Pancreas (tissue), 10 donors: ENCODE measurements at regions not wholly inside any gene's neighbourhood (a gene's known extent, or its start where the extent isn't known, plus 50 kb on each side); places are given as distances from the start of the nearest gene placed in this dataset.

ENCODE experiments used
- ATAC-seq, 4 donors: fragments of 200-7000 bp; cut with Tn5 transposase; one replicate each; pipeline versions ENCODE4 v1.8.0 to v1.9.1; 2020; ENCODE audit warnings: mild to moderate bottlenecking in 4 of 4, moderate library complexity in 4 of 4
- DNase-seq, 6 donors: peaks; one replicate each; pipeline ENCODE4 v3.0.0-alpha.2; 2020
- FAIRE-seq: peaks from 2 replicates; lab custom pipeline; 2012; peaks lifted over from hg19 to GRCh38; lab: Jason Lieb, UNC
- H3K27ac ChIP-seq, 4 donors: fragments of 200-600 bp; sonication (generic); 1 replicate in 3 of 4; 2 replicates in 1 of 4; pipeline versions ENCODE4 v1.5.0 to v1.8.0; 2020
- H3K27me3 ChIP-seq, 4 donors: fragments of 200-600 bp; one replicate each; pipeline ENCODE4 v1.8.0; 2021
- H3K36me3 ChIP-seq, 3 donors: fragments of 200-600 bp; sonication (generic) in 1 of 3; one replicate each; pipeline versions ENCODE4 v1.5.0 to v1.8.0; 2020 to 2021
- H3K4me1 ChIP-seq, 3 donors: fragments of 200-600 bp; one replicate each; pipeline ENCODE4 v1.8.0; 2021
- H3K4me3 ChIP-seq, 4 donors: fragments of 200-600 bp; sonication (generic) in 2 of 4; one replicate each; pipeline versions ENCODE4 v1.5.0 to v1.8.0; 2020 to 2021
- H3K9me3 ChIP-seq, 4 donors: fragments of 200-600 bp; one replicate each; pipeline ENCODE4 v1.8.0; 2021
- CTCF ChIP-seq, 4 donors: fragments of 200-600 bp; sonication (generic) in 3 of 4; IDR thresholded peaks; one replicate each; pipeline versions ENCODE4 v1.5.0 to v1.8.0; 2021; ENCODE audit warnings: antibody characterized with exemption in 4 of 4
- WGBS, 2 donors: extraction: QIAGEN DNeasy Blood & Tissue Kit; methylation state at CpG; one replicate each; pipeline ENCODE4 v1.1.7; 2013; 5-methylcytosine and 5-hydroxymethylcytosine counted together
- intact Hi-C, 3 donors: fragments of 100-400 bp; cut with DNase I; formaldehyde crosslinking; loops; one replicate each; pipeline versions ENCODE4 v1.11.1 to v1.14.2; 2022
- donor health status: healthy with polysubstance abuse.
- donor health status: DM: no; HTN: no; CAD: no; lungs with moderate emphysema.
- donor health status: DM: no; HTN: no; CAD: no.
- donor health status: control.
- donor health status: control.
- donor health status: Bipolar disorder and iron deficiency.
- donor health status: DM: yes; HTN: yes; CAD: no.
- donor health status: DM: no; HTN: no; CAD: no.
- donor health status: DM: no; HTN: no; CAD: no.
- donor health status: DM: yes; HTN: yes; CAD: no.

- no peaks in the 10 kb centered on the region for H3K27me3 ChIP-seq
- intact Hi-C loops = no loop called here
- FAIRE-seq (no peak), DNase-seq (no peak), ATAC-seq (no peak)
- no peaks in the 10 kb centered on the region for H3K36me3 ChIP-seq
- no peak overlapping the region for H3K4me3 ChIP-seq
- H3K4me1 ChIP-seq = no peaks in the 10 kb centered on the region
- TF ChIP-seq CTCF (IDR thresholded peaks at IDR 0.05) = no peak
- no peak overlapping the region for H3K27ac ChIP-seq
- H3K9me3 ChIP-seq = no peaks in the 10 kb centered on the region
Measured at GRCh38 chr7:73968487-73968886, 59.5 kb upstream of the ELN start.

GRCh38 chr7:73969991-73970390 is 58.0 kb upstream of the ELN start:
- Histone ChIP-seq H3K36me3 (no peaks in the 10 kb centered on the region), H3K27ac (no peak overlapping the region), H3K9me3 (no peaks in the 10 kb centered on the region), H3K4me1 (no peaks in the 10 kb centered on the region), H3K4me3 (no peak overlapping the region), H3K27me3 (no peaks in the 10 kb centered on the region)
- intact Hi-C loops = no loop called here
- FAIRE-seq = no peak
- ATAC-seq = no peak
- 85 to 89% methylated on average over 4 of the region's 4 CpGs for WGBS, 2 donors
- DNase-seq = no peak
- no peak for TF ChIP-seq CTCF (IDR thresholded peaks at IDR 0.05)

- intact Hi-C loops = no loop called here
- Histone ChIP-seq H3K4me1 (no peaks in the 10 kb centered on the region), H3K36me3 (no peaks in the 10 kb centered on the region), H3K9me3 (no peaks in the 10 kb centered on the region), H3K27me3 (no peaks in the 10 kb centered on the region), H3K27ac (no peak overlapping the region), H3K4me3 (no peak overlapping the region)
- ATAC-seq = no peak
- no peak for DNase-seq
- TF ChIP-seq CTCF (IDR thresholded peaks at IDR 0.05) = no peak
- WGBS, 2 donors = 83 to 93% methylated on average over 12 of the region's 12 CpGs
- FAIRE-seq = no peak
Measured at GRCh38 chr7:73970801-73971229, 57.2 kb upstream of the ELN start.

DNA sequence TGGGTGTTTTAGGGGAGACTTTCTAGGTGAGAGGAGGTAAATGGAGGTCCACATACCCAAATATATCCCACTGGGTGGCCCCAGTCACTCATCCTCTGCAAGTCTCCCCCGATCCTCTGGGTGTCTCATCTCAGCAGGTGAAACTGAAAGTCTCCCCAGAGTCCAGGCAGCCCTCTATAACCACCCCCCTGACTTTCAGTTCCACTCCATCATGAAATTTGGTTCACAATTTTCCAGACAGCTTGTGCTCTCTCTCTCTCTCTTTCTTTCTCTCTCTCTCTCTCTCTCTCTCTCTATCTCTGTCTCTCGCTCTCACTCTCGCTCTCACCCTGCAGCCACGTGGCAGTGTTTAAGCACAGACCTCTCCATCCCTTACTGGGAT is 56.7 kb upstream of the ELN start:
- H3K27ac ChIP-seq = no peak overlapping the region
- DNase-seq (no peak), ATAC-seq (no peak), FAIRE-seq (no peak)
- H3K36me3 ChIP-seq = no peaks in the 10 kb centered on the region
- WGBS, 2 donors = 73 to 82% methylated on average over 4 of the region's 4 CpGs
- H3K27me3 ChIP-seq = no peaks in the 10 kb centered on the region
- H3K9me3 ChIP-seq = no peaks in the 10 kb centered on the region
- H3K4me1 ChIP-seq = no peaks in the 10 kb centered on the region
- no peak for TF ChIP-seq CTCF (IDR thresholded peaks at IDR 0.05)
- no peak overlapping the region for H3K4me3 ChIP-seq
- intact Hi-C loops = no loop called here

GRCh38 chr7:73971704-73972341 is 56.1 kb upstream of the ELN start:
- Histone ChIP-seq H3K27ac (no peak overlapping the region), H3K27me3 (no peaks in the 10 kb centered on the region), H3K4me1 (no peaks in the 10 kb centered on the region), H3K36me3 (no peaks in the 10 kb centered on the region), H3K4me3 (no peak overlapping the region), H3K9me3 (no peaks in the 10 kb centered on the region)
- intact Hi-C loops = no loop called here
- DNase-seq = no peak
- ATAC-seq = no peak
- no peak for TF ChIP-seq CTCF (IDR thresholded peaks at IDR 0.05)
- WGBS, 2 donors = 68 to 74% methylated on average over 13 of the region's 13 CpGs
- FAIRE-seq = no peak
